OCI-LY1 (cell line): ENCODE measurements at regions not wholly inside any gene's neighbourhood (a gene's known extent, or its start where the extent isn't known, plus 50 kb on each side); places are given as distances from the start of the nearest gene placed in this dataset.

Source experiments
- EZH2 ChIP-seq: fragments of 200-600 bp; sonication (generic), shearing (Covaris generic); IDR thresholded peaks from 2 replicates; pipeline ENCODE4 v1.8.0; 2017; ENCODE audit warnings: borderline replicate concordance, mixed run types, mild to moderate bottlenecking, antibody characterized with exemption, low read length, moderate library complexity, mixed read lengths
- TF ChIP-seq, protein P1 (sequence below): fragments of 200-600 bp; sonication (generic), shearing (Covaris generic); IDR thresholded peaks from 2 replicates; pipeline ENCODE4 v1.5.1; 2017; ENCODE audit warnings: mild to moderate bottlenecking, antibody characterized with exemption, low read length, moderate library complexity, mixed read lengths

DNA sequence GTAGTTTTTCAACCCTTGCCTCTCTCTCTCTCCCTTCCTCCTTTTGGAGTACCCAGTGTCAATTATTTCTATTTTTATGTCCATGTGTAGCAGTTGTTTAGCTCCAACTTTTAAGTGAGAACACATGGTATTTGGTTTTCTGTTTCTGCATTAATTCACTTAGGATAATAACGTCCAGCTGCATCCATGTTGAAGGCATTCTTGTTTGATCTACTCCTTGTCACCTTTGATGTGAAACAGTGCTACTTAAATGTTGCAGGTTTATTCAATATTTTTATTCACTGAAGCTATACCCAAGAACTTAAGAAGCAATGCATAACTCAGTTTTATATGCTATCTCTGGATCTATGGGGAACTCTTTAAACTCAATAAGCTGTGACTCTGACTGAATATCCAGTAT lies 465.2 kb upstream of the ADGRB3 start:
- TF ChIP-seq, protein P1, sequence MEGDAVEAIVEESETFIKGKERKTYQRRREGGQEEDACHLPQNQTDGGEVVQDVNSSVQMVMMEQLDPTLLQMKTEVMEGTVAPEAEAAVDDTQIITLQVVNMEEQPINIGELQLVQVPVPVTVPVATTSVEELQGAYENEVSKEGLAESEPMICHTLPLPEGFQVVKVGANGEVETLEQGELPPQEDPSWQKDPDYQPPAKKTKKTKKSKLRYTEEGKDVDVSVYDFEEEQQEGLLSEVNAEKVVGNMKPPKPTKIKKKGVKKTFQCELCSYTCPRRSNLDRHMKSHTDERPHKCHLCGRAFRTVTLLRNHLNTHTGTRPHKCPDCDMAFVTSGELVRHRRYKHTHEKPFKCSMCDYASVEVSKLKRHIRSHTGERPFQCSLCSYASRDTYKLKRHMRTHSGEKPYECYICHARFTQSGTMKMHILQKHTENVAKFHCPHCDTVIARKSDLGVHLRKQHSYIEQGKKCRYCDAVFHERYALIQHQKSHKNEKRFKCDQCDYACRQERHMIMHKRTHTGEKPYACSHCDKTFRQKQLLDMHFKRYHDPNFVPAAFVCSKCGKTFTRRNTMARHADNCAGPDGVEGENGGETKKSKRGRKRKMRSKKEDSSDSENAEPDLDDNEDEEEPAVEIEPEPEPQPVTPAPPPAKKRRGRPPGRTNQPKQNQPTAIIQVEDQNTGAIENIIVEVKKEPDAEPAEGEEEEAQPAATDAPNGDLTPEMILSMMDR, result no peak
- no peak for TF ChIP-seq EZH2
